GM12873 (cell line): ENCODE measurements at regions not wholly inside any gene's neighbourhood (a gene's known extent, or its start where the extent isn't known, plus 50 kb on each side); places are given as distances from the start of the nearest gene placed in this dataset.

Experiments used
- TF ChIP-seq, protein P1 (sequence below): IDR thresholded peaks from 2 replicates; pipeline ENCODE4 v1.5.1; 2012; ENCODE audit warnings: low read depth, mild to moderate bottlenecking, moderate library complexity, low read length, control low read depth; ENCODE audit not compliant: insufficient read depth; ENCODE audit errors: missing control alignments

DNA sequence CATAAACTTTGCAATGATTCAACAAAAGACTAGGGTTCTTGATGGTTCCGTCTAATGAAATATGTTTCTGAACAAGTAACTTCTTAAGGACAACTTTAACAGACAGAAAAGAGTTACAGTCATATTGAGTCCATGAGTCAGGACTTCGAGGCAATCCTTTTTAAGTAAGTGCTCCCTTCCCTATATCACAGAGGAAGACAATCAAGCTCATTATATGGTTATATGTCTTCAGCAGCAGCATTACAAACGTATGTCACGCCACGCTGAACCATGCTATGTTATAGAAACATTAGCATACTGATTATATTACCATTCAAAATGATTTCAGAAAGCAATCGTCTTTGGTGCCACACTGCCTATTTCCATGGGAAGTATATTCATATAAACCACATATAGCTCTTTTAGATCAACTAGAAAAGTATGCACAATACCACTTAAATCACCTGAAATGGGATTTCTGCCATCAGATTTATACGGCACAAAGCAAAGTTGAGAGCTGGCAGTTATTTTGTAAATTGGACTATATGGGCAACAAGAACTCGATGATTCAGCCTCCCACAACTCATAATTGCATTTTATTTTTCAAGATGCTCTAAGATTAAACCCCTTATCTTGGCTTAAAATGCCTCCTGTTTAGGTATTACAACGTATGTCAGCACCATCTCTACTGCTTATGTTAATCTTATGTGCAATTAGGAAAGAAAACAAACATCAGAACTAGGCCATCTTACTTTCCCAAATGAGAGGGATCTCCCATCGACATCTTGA is 111.3 kb upstream of the SAMSN1 start:
- TF ChIP-seq, protein P1, sequence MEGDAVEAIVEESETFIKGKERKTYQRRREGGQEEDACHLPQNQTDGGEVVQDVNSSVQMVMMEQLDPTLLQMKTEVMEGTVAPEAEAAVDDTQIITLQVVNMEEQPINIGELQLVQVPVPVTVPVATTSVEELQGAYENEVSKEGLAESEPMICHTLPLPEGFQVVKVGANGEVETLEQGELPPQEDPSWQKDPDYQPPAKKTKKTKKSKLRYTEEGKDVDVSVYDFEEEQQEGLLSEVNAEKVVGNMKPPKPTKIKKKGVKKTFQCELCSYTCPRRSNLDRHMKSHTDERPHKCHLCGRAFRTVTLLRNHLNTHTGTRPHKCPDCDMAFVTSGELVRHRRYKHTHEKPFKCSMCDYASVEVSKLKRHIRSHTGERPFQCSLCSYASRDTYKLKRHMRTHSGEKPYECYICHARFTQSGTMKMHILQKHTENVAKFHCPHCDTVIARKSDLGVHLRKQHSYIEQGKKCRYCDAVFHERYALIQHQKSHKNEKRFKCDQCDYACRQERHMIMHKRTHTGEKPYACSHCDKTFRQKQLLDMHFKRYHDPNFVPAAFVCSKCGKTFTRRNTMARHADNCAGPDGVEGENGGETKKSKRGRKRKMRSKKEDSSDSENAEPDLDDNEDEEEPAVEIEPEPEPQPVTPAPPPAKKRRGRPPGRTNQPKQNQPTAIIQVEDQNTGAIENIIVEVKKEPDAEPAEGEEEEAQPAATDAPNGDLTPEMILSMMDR = no peak

DNA sequence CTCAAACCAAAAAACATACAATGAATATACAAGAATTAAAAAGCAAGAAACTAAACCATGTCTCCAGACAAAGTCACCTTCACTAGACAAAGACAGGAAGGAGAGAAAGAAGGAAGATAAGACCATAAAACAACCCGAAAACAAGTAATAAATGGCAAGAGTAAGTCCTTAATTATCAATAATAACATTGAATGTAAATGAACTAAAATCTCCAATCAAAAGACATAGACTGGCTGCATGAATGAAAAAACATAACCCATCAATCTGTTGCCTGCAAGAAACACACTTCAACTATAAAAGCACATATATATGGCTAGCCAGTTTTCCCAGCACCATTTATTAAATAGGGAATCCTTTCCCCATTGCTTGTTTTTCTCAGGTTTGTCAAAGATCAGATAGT is 100.8 kb upstream of the SAMSN1 start:
- TF ChIP-seq, protein P1 = no peak

DNA sequence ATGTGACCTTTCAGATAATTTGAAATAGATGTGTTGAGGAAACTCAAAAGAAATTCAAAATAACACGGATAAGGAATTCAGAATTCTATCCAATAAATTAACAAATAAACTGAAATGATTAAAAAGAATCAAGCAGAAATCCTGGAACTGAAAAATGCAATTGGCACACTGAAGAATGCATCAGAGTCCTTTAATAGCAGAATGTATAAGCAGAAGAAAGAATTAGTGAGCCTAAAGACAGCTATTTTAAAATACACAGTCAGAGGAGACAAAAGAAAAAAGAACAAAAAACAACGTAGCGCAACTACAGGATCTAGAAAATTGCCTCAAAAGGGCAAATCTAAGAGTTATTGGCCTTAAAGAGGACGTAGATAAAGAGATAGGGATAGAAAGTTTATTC is 99.6 kb upstream of the SAMSN1 start:
- TF ChIP-seq, protein P1 = no peak

DNA sequence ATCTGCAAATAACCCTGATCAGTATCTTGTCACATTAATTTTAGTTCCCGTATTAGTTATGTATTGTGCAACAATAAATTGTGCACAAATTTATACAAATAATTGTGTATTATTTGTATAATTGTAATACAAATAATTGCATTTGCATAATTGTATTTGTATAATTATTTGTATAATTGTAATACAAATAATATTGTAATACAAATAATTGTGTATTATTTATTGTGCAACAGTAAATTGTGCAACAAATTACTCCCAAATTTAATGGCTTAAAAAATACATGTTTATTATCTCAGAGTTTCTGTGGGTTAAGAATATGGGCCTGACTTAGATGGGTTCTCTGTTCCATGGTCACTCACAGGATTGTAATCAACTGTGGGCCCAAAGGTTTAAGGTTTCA is 86.2 kb upstream of the SAMSN1 start:
- TF ChIP-seq, protein P1 = no peak

DNA sequence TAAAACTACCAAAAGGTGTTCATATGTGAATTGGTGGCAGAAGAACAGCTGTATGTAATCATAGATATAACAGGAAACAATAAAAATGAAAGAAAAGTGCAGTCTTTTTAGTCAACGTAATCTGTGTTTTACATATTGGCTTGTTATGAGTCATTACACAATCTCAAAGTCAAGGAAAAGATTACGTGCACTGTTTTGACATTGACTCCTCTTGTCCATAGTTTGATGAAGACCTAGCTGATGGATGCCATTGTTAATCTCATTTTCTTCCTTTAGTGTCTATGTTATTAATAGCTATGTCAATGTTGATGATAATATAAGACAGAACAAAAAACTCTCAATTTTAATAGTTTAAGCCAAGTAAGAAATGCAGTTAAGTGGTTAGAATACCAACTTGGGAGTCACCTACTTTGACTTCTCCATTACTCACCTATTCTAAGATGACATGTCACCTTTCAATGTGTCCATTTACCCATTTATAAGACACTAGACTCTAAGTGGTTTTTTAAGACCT is 84.5 kb upstream of the SAMSN1 start:
- TF ChIP-seq, protein P1 = no peak

DNA sequence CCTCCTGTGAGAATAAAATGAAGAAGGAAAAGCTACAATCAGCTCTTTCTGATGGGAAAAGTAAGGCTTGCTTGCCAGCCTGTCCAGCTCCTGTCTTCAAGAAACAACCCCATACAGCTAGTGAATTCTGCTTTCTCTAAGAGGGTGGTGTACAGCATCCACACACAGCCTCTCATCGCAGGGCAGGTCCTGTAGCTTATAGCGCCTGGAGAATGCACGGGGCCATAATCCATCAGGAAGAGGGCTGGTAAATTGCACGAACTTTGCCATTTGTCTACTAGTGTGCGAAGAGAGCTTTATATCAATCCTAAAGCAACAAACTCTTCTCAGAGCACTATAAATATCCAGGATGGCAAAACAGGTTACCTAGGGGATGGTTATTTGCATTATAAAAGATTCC is 83.3 kb upstream of the SAMSN1 start:
- TF ChIP-seq, protein P1 = no peak

DNA sequence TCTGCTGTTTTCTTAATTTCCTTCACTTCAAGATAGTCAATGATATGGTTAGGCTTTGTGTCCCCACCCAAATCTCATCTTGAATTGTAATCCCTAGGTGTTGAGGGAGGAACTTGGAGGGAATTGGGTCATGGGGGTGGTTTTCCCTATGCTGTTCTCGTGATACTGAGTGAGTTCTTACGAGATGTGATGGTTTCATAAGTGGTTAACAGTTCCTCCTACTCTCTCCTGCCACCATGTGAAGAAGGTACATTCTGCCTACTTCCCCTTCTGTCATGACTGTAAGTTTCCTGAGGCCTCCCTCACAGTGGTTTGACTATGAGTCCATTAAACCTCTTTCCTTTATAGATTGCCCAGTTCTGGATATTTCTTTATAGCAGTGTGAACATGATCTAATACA is 74.0 kb upstream of the SAMSN1 start:
- TF ChIP-seq, protein P1 = no peak
